ENCODE measurements at regions not wholly inside any gene's neighbourhood (a gene's known extent, or its start where the extent isn't known, plus 50 kb on each side); places are given as distances from the start of the nearest gene placed in this dataset.

- 10% methylated on average over 3 of the region's 3 CpGs for WGBS (ENCODE audit: low lambda C conversion rate)
- H3K79me2 ChIP-seq (ENCODE audit: insufficient read depth): no peaks in the 10 kb centered on the region
- H3K4me1 ChIP-seq (ENCODE audit: control insufficient read depth in 1 of 2, insufficient read depth in 2 of 2, low read depth in 1 of 2, low read length in 1 of 2): no peaks in the 10 kb centered on the region
- ChIA-PET CTCF (interaction anchor here (0.7 to 1.1 kb wide), 2 partner anchors 24 to 275 kb away, joined by 3 to 5 read pairs; no protein-coding TSS in a partner anchor), POLR2A (no interaction called here)
- H3K27me3 ChIP-seq (ENCODE audit: insufficient read depth): no peaks in the 10 kb centered on the region
- H3K9ac ChIP-seq: no peak overlapping the region
- TF ChIP-seq ZBTB33 (IDR thresholded peaks at IDR 0.05; ENCODE audit: borderline replicate concordance, low read depth): no peak
- no peak for TF ChIP-seq SMC3 (IDR thresholded peaks at IDR 0.05; ENCODE audit: low read depth, low read length)
- no peak for TF ChIP-seq JUND (IDR thresholded peaks at IDR 0.05)
- no peak for TF ChIP-seq PBX3 (IDR thresholded peaks at IDR 0.05)
- TF ChIP-seq RAD21 (IDR thresholded peaks at IDR 0.05; ENCODE audit: low read length): no peak
- no peak for TF ChIP-seq TCF12 (IDR thresholded peaks at IDR 0.05)
- TF ChIP-seq CHD2 (IDR thresholded peaks at IDR 0.05; ENCODE audit: low read length, partially characterized antibody): no peak
- no peak for TF ChIP-seq MAX (IDR thresholded peaks at IDR 0.05; ENCODE audit: low read depth)
- TF ChIP-seq POLR2AphosphoS5 (IDR thresholded peaks at IDR 0.05; ENCODE audit: low read depth, low read length): no peak
- TF ChIP-seq REST (IDR thresholded peaks at IDR 0.05; ENCODE audit: low read depth, low read length): no peak
- TF ChIP-seq GATA2 (CRISPR knock-in tag; IDR thresholded peaks at IDR 0.05): no peak
- TF ChIP-seq FOXJ3 (CRISPR knock-in tag; IDR thresholded peaks at IDR 0.05): no peak
- H3K9me2 ChIP-seq: no peaks in the 10 kb centered on the region
- H3K4me2 ChIP-seq: no peak overlapping the region
- no peaks in the 10 kb centered on the region for H3K9me3 ChIP-seq
- H2AFZ ChIP-seq (ENCODE audit: low read depth): no peak overlapping the region
- H3F3A ChIP-seq (replicated peaks; ENCODE audit: insufficient read depth): no peaks in the 10 kb centered on the region
- H3K36me3 ChIP-seq (replicated peaks in 1 of 2; ENCODE audit: control insufficient read depth in 1 of 2, insufficient read depth in 2 of 2, low read length in 1 of 2): no peaks in the 10 kb centered on the region
- no peak overlapping the region for H3K4me3 ChIP-seq (ENCODE audit: low read depth in 2 of 2, low read length in 1 of 2)
- no peaks in the 10 kb centered on the region for H4K20me1 ChIP-seq (ENCODE audit: insufficient read depth)
- no peak for DNase-seq
- no peak overlapping the region for H3K27ac ChIP-seq (ENCODE audit: low read depth in 2 of 2, low read length in 1 of 2)
Measured at GRCh38 chr14:26370115-26370514, 227.7 kb downstream of the NOVA1 start.

GRCh38 chr14:26363689-26364088 lies 234.1 kb downstream of the NOVA1 start:
- no peak overlapping the region for H3K27ac ChIP-seq (ENCODE audit: low read depth in 2 of 2, low read length in 1 of 2)
- TF ChIP-seq EZH2phosphoT487 (IDR thresholded peaks at IDR 0.05; ENCODE audit: borderline replicate concordance, low read depth) (no peak), POLR2AphosphoS5 (IDR thresholded peaks at IDR 0.05; ENCODE audit: low read depth, low read length) (no peak), ELF1 (IDR thresholded peaks at IDR 0.05) (no peak), USF2 (IDR thresholded peaks at IDR 0.05; ENCODE audit: borderline replicate concordance, low read depth, low read length) (no peak), REST (IDR thresholded peaks at IDR 0.05; ENCODE audit: low read depth, low read length) (no peak)
- POLR2A ChIA-PET: no interaction called here

More at GRCh38 chr14:26363689-26364088, 234.1 kb downstream of the NOVA1 start:
- no peaks in the 10 kb centered on the region for H4K20me1 ChIP-seq (ENCODE audit: insufficient read depth)
- H3K36me3 ChIP-seq (replicated peaks in 1 of 2; ENCODE audit: control insufficient read depth in 1 of 2, insufficient read depth in 2 of 2, low read length in 1 of 2): no peaks in the 10 kb centered on the region
- CTCF ChIA-PET: no interaction called here
- DNase-seq: no peak
- H3K9me3 ChIP-seq: no peaks in the 10 kb centered on the region
- H3F3A ChIP-seq (replicated peaks; ENCODE audit: insufficient read depth): no peaks in the 10 kb centered on the region
- no peak overlapping the region for H3K4me3 ChIP-seq (ENCODE audit: low read depth in 2 of 2, low read length in 1 of 2)
- H3K79me2 ChIP-seq (ENCODE audit: insufficient read depth): no peaks in the 10 kb centered on the region
- H3K9me2 ChIP-seq: no peaks in the 10 kb centered on the region
- no peak overlapping the region for H3K9ac ChIP-seq
- H3K4me2 ChIP-seq: no peak overlapping the region
- H2AFZ ChIP-seq (ENCODE audit: low read depth): no peak overlapping the region
- H3K27me3 ChIP-seq (ENCODE audit: insufficient read depth): peaks cover 8% of the 10 kb centered on the region; the same call in 1 of the 2 replicates
- H3K4me1 ChIP-seq (ENCODE audit: control insufficient read depth in 1 of 2, insufficient read depth in 2 of 2, low read depth in 1 of 2, low read length in 1 of 2): no peaks in the 10 kb centered on the region

Measured in SK-N-SH (cell line).